GM12878 (cell line): ENCODE measurements at regions not wholly inside any gene's neighbourhood (a gene's known extent, or its start where the extent isn't known, plus 50 kb on each side); places are given as distances from the start of the nearest gene placed in this dataset.

Experiments used
- CBX3 ChIP-seq: fragments of 200-600 bp; sonication (generic); IDR thresholded peaks from 2 replicates; pipeline ENCODE4 v1.6.1; 2016; ENCODE audit warnings: low read depth, borderline replicate concordance
- CUX1 ChIP-seq: IDR thresholded peaks from 2 replicates; pipeline ENCODE4 v1.6.1; 2012; ENCODE audit warnings: improper control_type of control experiment, low read depth, low read length; ENCODE audit not compliant: insufficient replicate concordance
- E2F4 ChIP-seq: IDR thresholded peaks from 2 replicates; pipeline ENCODE4 v1.6.1; 2012; ENCODE audit warnings: low read depth, low read length, improper control_type of control experiment
- E2F8 ChIP-seq: fragments of 450-650 bp; IDR thresholded peaks from 2 replicates; pipeline ENCODE4 v1.6.1; 2018; ENCODE audit warnings: mild to moderate bottlenecking, low read depth, moderate library complexity; ENCODE audit not compliant: partially characterized antibody
- POLR2AphosphoS2 ChIP-seq: IDR thresholded peaks from 2 replicates; pipeline ENCODE4 v1.6.1; 2011; ENCODE audit warnings: low read depth, mild to moderate bottlenecking, low read length, improper control_type of control experiment, moderate library complexity
- POU2F2 ChIP-seq: IDR thresholded peaks from 3 replicates; pipeline ENCODE4 v1.6.1; 2011; ENCODE audit warnings: low read depth, mild to moderate bottlenecking, low read length, borderline replicate concordance
- RUNX3 ChIP-seq: IDR thresholded peaks from 2 replicates; pipeline ENCODE4 v1.6.1; 2012; ENCODE audit warnings: low read length, inconsistent platforms
- SMAD1 ChIP-seq: fragments of 450-650 bp; IDR thresholded peaks from 2 replicates; pipeline ENCODE4 v1.6.1; 2018; ENCODE audit warnings: mild to moderate bottlenecking, low read depth; ENCODE audit not compliant: partially characterized antibody
- SREBF2 ChIP-seq: IDR thresholded peaks from 2 replicates; pipeline ENCODE4 v1.6.1; 2012; ENCODE audit warnings: mild to moderate bottlenecking, low read length
- YBX1 ChIP-seq: fragments of 450-650 bp; IDR thresholded peaks from 2 replicates; pipeline ENCODE4 v1.6.1; 2016; ENCODE audit warnings: antibody characterized with exemption

- TF ChIP-seq YBX1 (no peak), E2F8 (no peak), CBX3 (no peak), SREBF2 (no peak), RUNX3 (peak; percentile 47; the same call in 1 of the 2 replicates), POU2F2 (no peak), E2F4 (no peak), CUX1 (no peak), POLR2AphosphoS2 (no peak), SMAD1 (no peak)
Measured at GRCh38 chr13:103140001-103140671, 73.9 kb upstream of the SLC10A2 start (continued).
